ENCODE measurements at regions not wholly inside any gene's neighbourhood (a gene's known extent, or its start where the extent isn't known, plus 50 kb on each side); places are given as distances from the start of the nearest gene placed in this dataset.

- H3K9me3 ChIP-seq, result no peaks in the 10 kb centered on the region
- TF ChIP-seq CTCF (IDR thresholded peaks at IDR 0.05) (no peak), POLR2A (IDR thresholded peaks at IDR 0.05) (no peak)
- peaks cover 22% of the 10 kb centered on the region for H3K4me1 ChIP-seq
- no peak overlapping the region for H3K4me3 ChIP-seq
- no peaks in the 10 kb centered on the region for H3K27me3 ChIP-seq
- no peaks in the 10 kb centered on the region for H3K36me3 ChIP-seq (replicated peaks in 1 of 2; ENCODE audit: insufficient read depth in 1 of 2, low read depth in 2 of 2)
- intact Hi-C loops (cut with DNase I), result no loop called here
- H3K27ac ChIP-seq, result no peak overlapping the region
- ATAC-seq (no peak), DNase-seq (no peak)
- WGBS, 2 donors, result 84 to 89% methylated on average over 19 of the region's 19 CpGs
These were observed 226.7 kb downstream of the TEX29 start for GRCh38 chr13:111546921-111547675.

GRCh38 chr13:111547726-111548273 lies 227.4 kb downstream of the TEX29 start:
- DNase-seq (no peak), ATAC-seq (no peak)
- WGBS, 2 donors, result 94 to 95% methylated on average over 31 to 37 of the region's 40 CpGs
- no peak overlapping the region for H3K4me3 ChIP-seq
- TF ChIP-seq POLR2A (IDR thresholded peaks at IDR 0.05) (no peak), CTCF (IDR thresholded peaks at IDR 0.05) (no peak)
- no peaks in the 10 kb centered on the region for H3K36me3 ChIP-seq (replicated peaks in 1 of 2; ENCODE audit: insufficient read depth in 1 of 2, low read depth in 2 of 2)
- H3K4me1 ChIP-seq, result peaks cover 22% of the 10 kb centered on the region
- intact Hi-C loops (cut with DNase I), result no loop called here
- H3K9me3 ChIP-seq, result no peaks in the 10 kb centered on the region
- no peaks in the 10 kb centered on the region for H3K27me3 ChIP-seq
- no peak overlapping the region for H3K27ac ChIP-seq

- Histone ChIP-seq H3K4me3 (no peak overlapping the region), H3K36me3 (replicated peaks in 1 of 2; ENCODE audit: insufficient read depth in 1 of 2, low read depth in 2 of 2) (no peaks in the 10 kb centered on the region), H3K27ac (no peak overlapping the region), H3K4me1 (peaks cover 22% of the 10 kb centered on the region), H3K27me3 (no peaks in the 10 kb centered on the region), H3K9me3 (no peaks in the 10 kb centered on the region)
- ATAC-seq (no peak), DNase-seq (no peak)
- intact Hi-C loops (cut with DNase I), result no loop called here
- TF ChIP-seq POLR2A (IDR thresholded peaks at IDR 0.05), result no peak
- WGBS, 2 donors, result 92 to 95% methylated on average over 14 to 24 of the region's 25 CpGs
These were observed 227.9 kb downstream of the TEX29 start for GRCh38 chr13:111548301-111548700.

- peaks cover 22% of the 10 kb centered on the region for H3K4me1 ChIP-seq
- WGBS, 2 donors, result 85 to 86% methylated on average over 10 of the region's 10 CpGs
- H3K27ac ChIP-seq, result no peak overlapping the region
- no peaks in the 10 kb centered on the region for H3K27me3 ChIP-seq
- no peaks in the 10 kb centered on the region for H3K9me3 ChIP-seq
- ATAC-seq, result no peak
- H3K36me3 ChIP-seq (replicated peaks in 1 of 2; ENCODE audit: insufficient read depth in 1 of 2, low read depth in 2 of 2), result no peaks in the 10 kb centered on the region
- DNase-seq, result no peak
- TF ChIP-seq CTCF (IDR thresholded peaks at IDR 0.05), result no peak
- TF ChIP-seq POLR2A (IDR thresholded peaks at IDR 0.05), result no peak
- no peak overlapping the region for H3K4me3 ChIP-seq
- intact Hi-C loops (cut with DNase I), result no loop called here
These were observed 228.4 kb downstream of the TEX29 start for GRCh38 chr13:111548805-111549204.

DNA sequence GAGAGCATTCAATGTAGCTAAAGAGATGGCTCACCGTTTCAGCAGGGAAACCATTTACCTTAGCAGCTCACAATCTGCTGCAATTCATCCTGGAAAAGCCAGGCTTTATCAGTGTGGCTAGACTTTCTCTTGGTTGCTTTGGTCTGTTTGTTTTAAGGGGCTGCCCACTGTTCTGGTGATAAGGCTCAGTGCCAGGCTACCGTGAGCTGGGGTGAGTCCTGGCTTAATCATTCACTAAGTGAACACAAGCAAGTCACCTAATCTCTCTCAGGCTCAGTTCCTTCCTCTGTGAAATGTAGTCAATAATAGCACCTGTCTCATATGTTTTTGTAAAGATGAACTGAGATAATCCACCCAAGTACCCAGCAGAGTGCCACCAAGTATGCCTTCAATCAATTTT lies 229.0 kb downstream of the TEX29 start:
- Histone ChIP-seq H3K36me3 (replicated peaks in 1 of 2; ENCODE audit: insufficient read depth in 1 of 2, low read depth in 2 of 2) (no peaks in the 10 kb centered on the region), H3K27me3 (no peaks in the 10 kb centered on the region), H3K4me1 (peaks cover 22% of the 10 kb centered on the region), H3K27ac (peak overlapping the region in 2 of 4 donors; percentile 31 to 72), H3K4me3 (no peak overlapping the region), H3K9me3 (no peaks in the 10 kb centered on the region)
- intact Hi-C loops (cut with DNase I), result no loop called here
- WGBS, 2 donors, result 0 to 11% methylated on average over 2 of the region's 2 CpGs
- DNase-seq (peak; percentile 25 to 84 (median 78)), ATAC-seq (peak; percentile 64)
- TF ChIP-seq POLR2A (IDR thresholded peaks at IDR 0.05) (no peak), CTCF (IDR thresholded peaks at IDR 0.05) (peak in 3 of 7 experiments; percentile 27 to 49 (median 35))

Measured in body of pancreas (tissue), 4 donors.